Right lobe of liver (tissue), 6 donors: ENCODE measurements at regions not wholly inside any gene's neighbourhood (a gene's known extent, or its start where the extent isn't known, plus 50 kb on each side); places are given as distances from the start of the nearest gene placed in this dataset.

ENCODE experiments used
- ATAC-seq, 4 donors: fragments of 200-7000 bp; cut with Tn5 transposase; one replicate each; pipeline ENCODE4 v1.9.1; 2020; ENCODE audit warnings: mild to moderate bottlenecking in 4 of 4, moderate library complexity in 4 of 4
- DNase-seq, 3 donors: peaks; one replicate each; pipeline ENCODE4 v3.0.0-alpha.2; 2020
- H3K27ac ChIP-seq, 3 donors: fragments of 200-600 bp; one replicate each; pipeline ENCODE4 v1.8.0; 2022
- H3K27me3 ChIP-seq, 2 donors: fragments of 200-600 bp; one replicate each; pipeline ENCODE4 v1.8.0; 2022
- H3K36me3 ChIP-seq, 4 donors: fragments of 200-600 bp; sonication (generic) in 1 of 4; one replicate each; pipeline versions ENCODE4 v1.5.1 to v1.8.0; 2017 to 2022; ENCODE audit warnings: control low read depth in 1 of 4
- H3K4me1 ChIP-seq, 4 donors: fragments of 200-600 bp; sonication (generic) in 1 of 4; one replicate each; pipeline versions ENCODE4 v1.5.1 to v1.8.0; 2017 to 2022; ENCODE audit warnings: control low read depth in 1 of 4
- H3K4me3 ChIP-seq, 3 donors: fragments of 200-600 bp; one replicate each; pipeline ENCODE4 v1.8.0; 2022
- H3K9me3 ChIP-seq, 4 donors: fragments of 200-600 bp; sonication (generic) in 1 of 4; one replicate each; pipeline versions ENCODE4 v1.5.1 to v1.8.0; 2017 to 2022; ENCODE audit warnings: control low read depth in 1 of 4
- CTCF ChIP-seq, 4 donors: fragments of 200-600 bp in 3 of 4; fragments of 450-650 bp in 1 of 4; IDR thresholded peaks; one replicate each; pipeline versions ENCODE4 v1.5.1 to v1.8.0; 2016 to 2022; ENCODE audit warnings: antibody characterized with exemption in 4 of 4, mild to moderate bottlenecking in 2 of 4
- POLR2A ChIP-seq: fragments of 450-650 bp; IDR thresholded peaks from one replicate; pipeline ENCODE4 v1.6.1; 2017; ENCODE audit warnings: antibody characterized with exemption, mild to moderate bottlenecking
- WGBS: methylation state at CpG from one replicate; pipeline ENCODE4 v1.1.6; 2018; ENCODE audit warnings: low coverage, low lambda C conversion rate; ENCODE audit not compliant: insufficient coverage; ENCODE audit errors: missing lambda C conversion rate; 5-methylcytosine and 5-hydroxymethylcytosine counted together
- intact Hi-C, 2 donors: fragments of 100-400 bp; cut with DNase I; formaldehyde crosslinking; loops; one replicate each; pipeline versions ENCODE4 v1.11.2 to v1.14.1; 2022
- donor health status: DM: no; HTN: yes; CAD: no.
- donor health status: DM: no; HTN: no; CAD: no.
- donor health status: DM: no; HTN: no; CAD: no.
- donor health status: DM: no; HTN: yes; CAD: no.
- donor health status: DM: no; HTN: yes; CAD: no.

- intact Hi-C loops = no loop called here
- no peaks in the 10 kb centered on the region for H3K4me1 ChIP-seq
- H3K4me3 ChIP-seq = no peak overlapping the region
- TF ChIP-seq POLR2A = no peak
- no peak for TF ChIP-seq CTCF (IDR thresholded peaks at IDR 0.05)
- no peaks in the 10 kb centered on the region for H3K27me3 ChIP-seq
- H3K27ac ChIP-seq = no peak overlapping the region
- no peaks in the 10 kb centered on the region for H3K9me3 ChIP-seq
- no peaks in the 10 kb centered on the region for H3K36me3 ChIP-seq
- ATAC-seq = no peak
- 74% methylated on average over 8 of the region's 13 CpGs for WGBS
- DNase-seq = no peak
These were observed 184.3 kb downstream of the MTRR start for GRCh38 chr5:8053270-8053669.

GRCh38 chr5:8057769-8058168 is 188.8 kb downstream of the MTRR start:
- intact Hi-C loops = no loop called here
- H3K4me3 ChIP-seq = no peak overlapping the region
- ATAC-seq (no peak), DNase-seq (no peak)
- no peaks in the 10 kb centered on the region for H3K36me3 ChIP-seq
- H3K4me1 ChIP-seq = no peaks in the 10 kb centered on the region
- WGBS = 24% methylated on average over 4 of the region's 7 CpGs
- H3K27ac ChIP-seq = no peak overlapping the region
- H3K27me3 ChIP-seq = no peaks in the 10 kb centered on the region
- TF ChIP-seq CTCF (IDR thresholded peaks at IDR 0.05) = no peak
- TF ChIP-seq POLR2A = no peak
- H3K9me3 ChIP-seq = no peaks in the 10 kb centered on the region

GRCh38 chr5:8058616-8059190 is 189.8 kb downstream of the MTRR start:
- intact Hi-C loops = no loop called here
- no peak for ATAC-seq

GRCh38 chr5:8059337-8059736 is 190.4 kb downstream of the MTRR start:
- ATAC-seq (no peak), DNase-seq (no peak)
- intact Hi-C loops = no loop called here
- no peak overlapping the region for H3K27ac ChIP-seq
- H3K4me1 ChIP-seq = no peaks in the 10 kb centered on the region
- H3K4me3 ChIP-seq = no peak overlapping the region
- 64% methylated on average over 4 of the region's 4 CpGs for WGBS
- no peaks in the 10 kb centered on the region for H3K9me3 ChIP-seq
- H3K27me3 ChIP-seq = no peaks in the 10 kb centered on the region
- H3K36me3 ChIP-seq = no peaks in the 10 kb centered on the region
- TF ChIP-seq CTCF (IDR thresholded peaks at IDR 0.05) (no peak), POLR2A (no peak)

More at GRCh38 chr5:8058616-8059190, 189.8 kb downstream of the MTRR start:
- TF ChIP-seq POLR2A (no peak), CTCF (IDR thresholded peaks at IDR 0.05) (no peak)
- H3K9me3 ChIP-seq = no peaks in the 10 kb centered on the region
- 71% methylated on average over 12 of the region's 16 CpGs for WGBS
- H3K4me3 ChIP-seq = no peak overlapping the region
- DNase-seq = no peak
- no peaks in the 10 kb centered on the region for H3K27me3 ChIP-seq
- H3K27ac ChIP-seq = no peak overlapping the region
- no peaks in the 10 kb centered on the region for H3K4me1 ChIP-seq
- H3K36me3 ChIP-seq = no peaks in the 10 kb centered on the region
